ENCODE measurements at regions not wholly inside any gene's neighbourhood (a gene's known extent, or its start where the extent isn't known, plus 50 kb on each side); places are given as distances from the start of the nearest gene placed in this dataset.

GRCh38 chr9:31355159-31355882, 1029.1 kb upstream of the ACO1 start:
- no peaks in the 10 kb centered on the region for H3K27me3 ChIP-seq
- no peaks in the 10 kb centered on the region for H3K4me1 ChIP-seq
- H3K4me3 ChIP-seq, result no peak overlapping the region
- TF ChIP-seq CTCF (IDR thresholded peaks at IDR 0.05), result no peak
- intact Hi-C loops (cut with DNase I), result no loop called here
- DNase-seq (no peak), ATAC-seq (no peak)
- no peak overlapping the region for H3K27ac ChIP-seq
- no peaks in the 10 kb centered on the region for H3K36me3 ChIP-seq
- no peaks in the 10 kb centered on the region for H3K9me3 ChIP-seq

GRCh38 chr9:31355965-31356364, 1028.5 kb upstream of the ACO1 start:
- ATAC-seq (no peak), DNase-seq (no peak)
- H3K27ac ChIP-seq, result no peak overlapping the region
- TF ChIP-seq CTCF (IDR thresholded peaks at IDR 0.05), result no peak
- no peak overlapping the region for H3K4me3 ChIP-seq
- no peaks in the 10 kb centered on the region for H3K27me3 ChIP-seq
- no peaks in the 10 kb centered on the region for H3K36me3 ChIP-seq
- intact Hi-C loops (cut with DNase I), result no loop called here
- no peaks in the 10 kb centered on the region for H3K9me3 ChIP-seq
- no peaks in the 10 kb centered on the region for H3K4me1 ChIP-seq

- no peak overlapping the region for H3K27ac ChIP-seq
- no peaks in the 10 kb centered on the region for H3K4me1 ChIP-seq
- H3K9me3 ChIP-seq, result no peaks in the 10 kb centered on the region
- ATAC-seq (no peak), DNase-seq (no peak)
- H3K27me3 ChIP-seq, result no peaks in the 10 kb centered on the region
- no peaks in the 10 kb centered on the region for H3K36me3 ChIP-seq
- no peak overlapping the region for H3K4me3 ChIP-seq
- no peak for TF ChIP-seq CTCF (IDR thresholded peaks at IDR 0.05)
- intact Hi-C loops (cut with DNase I), result no loop called here
Observed at GRCh38 chr9:31359071-31359470, 1025.4 kb upstream of the ACO1 start.

- no peaks in the 10 kb centered on the region for H3K9me3 ChIP-seq
- no peaks in the 10 kb centered on the region for H3K4me1 ChIP-seq
- no peak for TF ChIP-seq CTCF (IDR thresholded peaks at IDR 0.05)
- H3K27ac ChIP-seq, result no peak overlapping the region
- ATAC-seq (no peak), DNase-seq (no peak)
- no peaks in the 10 kb centered on the region for H3K27me3 ChIP-seq
- no peaks in the 10 kb centered on the region for H3K36me3 ChIP-seq
- intact Hi-C loops (cut with DNase I), result no loop called here
- H3K4me3 ChIP-seq, result no peak overlapping the region
Observed at GRCh38 chr9:31364171-31364570, 1020.3 kb upstream of the ACO1 start.

GRCh38 chr9:31372799-31373587, 1011.5 kb upstream of the ACO1 start:
- Histone ChIP-seq H3K27me3 (no peaks in the 10 kb centered on the region), H3K27ac (no peak overlapping the region), H3K9me3 (no peaks in the 10 kb centered on the region), H3K4me3 (no peak overlapping the region), H3K36me3 (no peaks in the 10 kb centered on the region), H3K4me1 (no peaks in the 10 kb centered on the region)
- no peak for DNase-seq
- no peak for TF ChIP-seq CTCF (IDR thresholded peaks at IDR 0.05)
- intact Hi-C loops (cut with DNase I), result no loop called here
- ATAC-seq, result no peak
